Activated naive CD4-positive, alpha-beta T cell treated with anti-CD3 and anti-CD28 coated beads for 36 hours (primary cell): ENCODE measurements at regions not wholly inside any gene's neighbourhood (a gene's known extent, or its start where the extent isn't known, plus 50 kb on each side); places are given as distances from the start of the nearest gene placed in this dataset.

Experiments
- CTCF ChIA-PET: fragments of 350-600 bp; sonication (Branson Sonifier 250); formaldehyde crosslinking; loops from one replicate; lab custom pipeline; 2021; ENCODE audit warnings: antibody characterized with exemption; lab: Charles Lee
- DNase-seq: peaks from one replicate; pipeline ENCODE4 v3.0.0-alpha.2; 2020
- H3K27ac Mint-ChIP-seq: one replicate; pipeline ENCODE4 v1.8.0; 2021; ENCODE audit warnings: mild to moderate bottlenecking, mixed read lengths
- H3K27me3 Mint-ChIP-seq: one replicate; pipeline ENCODE4 v1.8.0; 2021; ENCODE audit warnings: low read depth, mixed read lengths
- H3K36me3 Mint-ChIP-seq: one replicate; pipeline ENCODE4 v1.8.0; 2021; ENCODE audit warnings: low read depth, mixed read lengths
- H3K4me1 Mint-ChIP-seq: one replicate; pipeline ENCODE4 v1.8.0; 2021; ENCODE audit warnings: low read depth, mixed read lengths
- H3K4me3 Mint-ChIP-seq: one replicate; pipeline ENCODE4 v1.8.0; 2021; ENCODE audit warnings: mild to moderate bottlenecking, moderate library complexity, mixed read lengths
- H3K9me3 Mint-ChIP-seq: one replicate; pipeline ENCODE4 v1.8.0; 2021; ENCODE audit warnings: mixed read lengths
- intact Hi-C: fragments of 100-400 bp; cut with micrococcal nuclease; formaldehyde crosslinking; loops from one replicate; pipeline ENCODE4 v1.15.1; 2023

GRCh38 chr4:19735012-19735411 lies 516.7 kb upstream of the SLIT2 start:
- Mint-ChIP-seq H3K4me1 (peaks cover 5% of the 10 kb centered on the region), H3K27ac (no peak overlapping the region), H3K36me3 (no peaks in the 10 kb centered on the region), H3K9me3 (peaks cover 7% of the 10 kb centered on the region), H3K4me3 (no peak overlapping the region), H3K27me3 (no peaks in the 10 kb centered on the region)
- CTCF ChIA-PET, result no interaction called here
- no peak for DNase-seq
- intact Hi-C loops, result no loop called here

- DNase-seq, result no peak
- H3K4me1 Mint-ChIP-seq, result peaks cover 11% of the 10 kb centered on the region
- no peak overlapping the region for H3K27ac Mint-ChIP-seq
- no peaks in the 10 kb centered on the region for H3K27me3 Mint-ChIP-seq
- H3K4me3 Mint-ChIP-seq, result no peak overlapping the region
- no peaks in the 10 kb centered on the region for H3K36me3 Mint-ChIP-seq
- CTCF ChIA-PET, result no interaction called here
- H3K9me3 Mint-ChIP-seq, result peaks cover 10% of the 10 kb centered on the region
- intact Hi-C loops, result no loop called here
Measured at GRCh38 chr4:19729886-19730651, 521.6 kb upstream of the SLIT2 start.

DNA sequence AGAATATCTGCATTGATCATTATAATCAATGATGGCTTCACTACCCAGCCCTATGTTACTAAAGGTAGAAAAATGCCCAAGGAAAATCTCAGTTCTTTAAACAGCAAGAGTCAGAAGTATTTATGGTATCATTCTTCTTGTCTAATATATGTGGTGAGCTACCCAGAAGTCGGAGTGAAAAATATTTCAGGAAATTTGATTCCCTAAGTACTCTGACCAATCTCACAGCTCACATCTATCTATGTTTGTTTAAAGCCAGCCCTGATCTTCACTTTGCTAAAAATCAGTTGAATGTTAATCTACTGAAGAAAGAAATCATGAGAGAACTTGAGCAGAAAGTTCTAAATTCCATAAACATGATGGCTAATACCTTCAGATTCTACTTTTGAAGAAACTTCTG lies 522.9 kb upstream of the SLIT2 start:
- H3K36me3 Mint-ChIP-seq, result no peaks in the 10 kb centered on the region
- H3K27ac Mint-ChIP-seq, result no peak overlapping the region
- no peak overlapping the region for H3K4me3 Mint-ChIP-seq
- intact Hi-C loops, result no loop called here
- H3K4me1 Mint-ChIP-seq, result peaks cover 11% of the 10 kb centered on the region
- H3K27me3 Mint-ChIP-seq, result no peaks in the 10 kb centered on the region
- no peak for DNase-seq
- peaks cover 10% of the 10 kb centered on the region for H3K9me3 Mint-ChIP-seq
- CTCF ChIA-PET, result no interaction called here

DNA sequence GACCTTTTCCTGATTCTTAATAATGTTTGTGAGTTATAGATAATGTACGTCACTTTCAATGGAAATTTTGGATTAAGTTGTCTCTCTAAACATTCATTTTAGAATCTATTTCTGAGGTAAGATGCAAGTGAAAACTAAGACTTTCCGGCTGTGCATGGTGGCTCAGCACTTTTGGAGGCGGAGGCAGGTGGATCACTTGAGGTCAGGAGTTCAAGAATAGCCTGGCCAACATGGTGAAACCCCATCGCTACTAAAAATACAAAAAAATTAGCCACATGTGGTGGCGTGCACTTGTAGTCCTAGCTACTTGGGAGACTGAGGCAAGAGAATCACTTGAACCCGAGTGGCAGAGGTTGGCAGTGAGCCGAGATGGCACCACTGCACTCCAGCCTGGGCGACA lies 524.6 kb upstream of the SLIT2 start:
- Mint-ChIP-seq H3K36me3 (no peaks in the 10 kb centered on the region), H3K27ac (no peak overlapping the region), H3K4me1 (peaks cover 11% of the 10 kb centered on the region), H3K9me3 (peaks cover 10% of the 10 kb centered on the region), H3K27me3 (no peaks in the 10 kb centered on the region), H3K4me3 (no peak overlapping the region)
- CTCF ChIA-PET, result no interaction called here
- DNase-seq, result no peak
- intact Hi-C loops, result no loop called here

DNA sequence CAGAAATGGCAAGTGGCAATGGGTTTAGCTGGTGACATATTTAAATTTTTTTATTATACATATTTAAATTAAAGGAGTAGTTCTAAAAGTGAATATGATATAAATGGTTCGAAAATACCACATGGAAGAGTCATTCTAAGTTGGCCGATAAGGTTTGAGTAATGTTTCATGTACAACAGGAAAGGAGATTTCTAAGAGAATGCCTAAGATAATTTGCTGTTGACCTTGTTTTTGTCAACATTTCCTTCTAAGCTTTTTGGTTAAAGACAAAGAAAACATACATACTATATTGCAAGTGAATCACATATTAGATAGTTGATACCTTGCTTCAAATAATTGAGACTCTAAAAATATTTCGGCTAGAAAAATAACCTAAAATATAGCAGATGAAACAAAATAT lies 526.6 kb upstream of the SLIT2 start:
- H3K27me3 Mint-ChIP-seq, result no peaks in the 10 kb centered on the region
- peaks cover 6% of the 10 kb centered on the region for H3K4me1 Mint-ChIP-seq
- peaks cover 6% of the 10 kb centered on the region for H3K9me3 Mint-ChIP-seq
- no peak overlapping the region for H3K27ac Mint-ChIP-seq
- no peak overlapping the region for H3K4me3 Mint-ChIP-seq
- no peaks in the 10 kb centered on the region for H3K36me3 Mint-ChIP-seq
- DNase-seq, result no peak
- intact Hi-C loops, result no loop called here
- CTCF ChIA-PET, result no interaction called here

GRCh38 chr4:19722404-19722803 lies 529.3 kb upstream of the SLIT2 start:
- CTCF ChIA-PET, result no interaction called here
- H3K27me3 Mint-ChIP-seq, result no peaks in the 10 kb centered on the region

DNA sequence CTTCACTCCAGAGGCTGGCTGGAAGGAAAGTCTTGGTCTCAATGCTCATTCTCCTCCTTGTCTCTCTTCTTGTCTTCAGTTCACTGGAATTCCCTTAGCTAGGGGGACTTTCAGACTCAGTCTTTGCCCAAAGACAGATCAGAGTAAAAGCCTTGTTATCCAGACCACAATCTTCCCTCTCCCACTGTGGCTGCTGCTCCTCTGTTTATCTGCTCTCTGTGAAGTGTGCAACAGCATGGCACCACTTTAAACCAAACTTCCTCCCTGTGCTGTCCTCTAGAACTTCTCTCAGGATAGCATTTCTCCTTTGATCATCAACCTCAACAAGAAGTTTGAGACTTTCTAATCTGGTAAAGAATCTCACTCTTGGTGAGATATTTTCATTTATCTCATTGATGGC lies 530.1 kb upstream of the SLIT2 start:
- intact Hi-C loops, result no loop called here
- H3K4me1 Mint-ChIP-seq, result no peaks in the 10 kb centered on the region
- CTCF ChIA-PET, result no interaction called here
- no peaks in the 10 kb centered on the region for H3K36me3 Mint-ChIP-seq
- no peak overlapping the region for H3K4me3 Mint-ChIP-seq
- DNase-seq, result no peak
- no peaks in the 10 kb centered on the region for H3K27me3 Mint-ChIP-seq
- H3K9me3 Mint-ChIP-seq, result peaks cover 5% of the 10 kb centered on the region
- H3K27ac Mint-ChIP-seq, result no peak overlapping the region

More at GRCh38 chr4:19722404-19722803, 529.3 kb upstream of the SLIT2 start:
- Mint-ChIP-seq H3K9me3 (peaks cover 5% of the 10 kb centered on the region), H3K4me1 (no peaks in the 10 kb centered on the region), H3K4me3 (no peak overlapping the region), H3K36me3 (no peaks in the 10 kb centered on the region), H3K27ac (no peak overlapping the region)
- no peak for DNase-seq
- intact Hi-C loops, result no loop called here

GRCh38 chr4:19720610-19721009 lies 531.1 kb upstream of the SLIT2 start:
- Mint-ChIP-seq H3K4me3 (no peak overlapping the region), H3K36me3 (no peaks in the 10 kb centered on the region), H3K27me3 (no peaks in the 10 kb centered on the region), H3K4me1 (no peaks in the 10 kb centered on the region), H3K9me3 (peaks cover 2% of the 10 kb centered on the region), H3K27ac (no peak overlapping the region)
- no peak for DNase-seq
- intact Hi-C loops, result no loop called here
- CTCF ChIA-PET, result no interaction called here

- no peaks in the 10 kb centered on the region for H3K27me3 Mint-ChIP-seq
- CTCF ChIA-PET, result no interaction called here
- no peak overlapping the region for H3K4me3 Mint-ChIP-seq
- H3K4me1 Mint-ChIP-seq, result no peaks in the 10 kb centered on the region
- DNase-seq, result no peak
- intact Hi-C loops, result no loop called here
- no peak overlapping the region for H3K27ac Mint-ChIP-seq
- no peaks in the 10 kb centered on the region for H3K36me3 Mint-ChIP-seq
- H3K9me3 Mint-ChIP-seq, result peaks cover 2% of the 10 kb centered on the region
Measured at GRCh38 chr4:19720190-19720589, 531.5 kb upstream of the SLIT2 start.

DNA sequence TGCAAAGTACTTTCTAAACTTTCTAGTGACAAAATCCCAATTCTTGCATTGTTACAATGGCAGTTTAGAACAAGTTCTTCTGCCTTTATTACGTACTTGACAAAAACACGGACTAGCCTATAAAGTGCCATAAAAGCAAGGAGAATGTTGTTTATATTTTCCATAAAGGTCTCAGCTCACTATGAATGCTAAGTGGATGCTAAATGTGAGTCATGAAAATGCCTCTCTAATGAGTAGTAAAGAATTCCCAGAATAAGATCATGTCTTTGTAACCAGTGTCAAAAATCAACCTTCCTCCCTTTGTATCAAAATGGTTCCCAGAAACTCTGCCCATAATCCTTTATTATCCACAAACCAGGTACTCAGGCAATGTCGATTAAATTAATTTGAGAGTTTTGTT lies 539.8 kb upstream of the SLIT2 start:
- CTCF ChIA-PET, result no interaction called here
- no peak overlapping the region for H3K27ac Mint-ChIP-seq
- intact Hi-C loops, result no loop called here
- no peaks in the 10 kb centered on the region for H3K27me3 Mint-ChIP-seq
- H3K4me3 Mint-ChIP-seq, result no peak overlapping the region
- no peak for DNase-seq
- no peaks in the 10 kb centered on the region for H3K4me1 Mint-ChIP-seq
- no peaks in the 10 kb centered on the region for H3K36me3 Mint-ChIP-seq
- H3K9me3 Mint-ChIP-seq, result no peaks in the 10 kb centered on the region

DNA sequence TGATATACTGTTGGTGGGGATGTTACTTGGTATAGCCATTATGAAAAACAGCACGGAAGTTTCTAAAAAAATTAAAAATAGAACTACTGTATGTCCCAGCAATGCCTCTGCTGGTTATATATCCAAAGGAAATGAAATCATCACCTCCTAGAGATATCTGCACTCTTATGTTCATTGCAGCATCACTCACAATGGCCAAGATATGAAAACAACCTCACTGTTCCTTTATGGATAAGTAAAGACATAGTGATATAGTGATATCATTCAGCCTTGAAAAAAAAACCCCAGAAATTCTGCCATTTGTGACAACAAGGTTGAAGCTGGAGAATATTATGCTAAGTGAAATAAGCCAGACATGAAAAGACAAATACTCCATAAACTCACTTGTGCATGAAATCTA lies 543.8 kb upstream of the SLIT2 start:
- intact Hi-C loops, result no loop called here
- Mint-ChIP-seq H3K9me3 (no peaks in the 10 kb centered on the region), H3K36me3 (no peaks in the 10 kb centered on the region), H3K27ac (no peak overlapping the region), H3K27me3 (no peaks in the 10 kb centered on the region), H3K4me3 (no peak overlapping the region), H3K4me1 (no peaks in the 10 kb centered on the region)
- CTCF ChIA-PET, result no interaction called here
- DNase-seq, result no peak

DNA sequence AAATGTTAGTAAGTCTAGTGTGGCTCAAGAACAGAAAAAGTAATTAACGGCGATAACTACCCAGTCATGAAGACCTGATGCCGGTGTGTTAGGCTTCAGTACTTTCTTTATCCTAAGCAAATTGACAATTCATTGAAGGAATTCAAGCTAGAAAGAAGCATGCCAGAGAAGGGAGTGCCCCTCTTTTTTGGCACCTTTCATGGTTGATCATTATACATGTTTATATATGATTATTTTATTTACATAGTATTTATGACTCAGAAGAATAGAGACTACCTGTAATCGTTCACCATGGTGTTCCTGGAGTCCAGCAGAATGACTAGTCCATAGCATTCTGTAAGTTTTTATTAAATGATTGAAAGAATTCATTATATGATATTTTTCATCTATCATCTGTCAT lies 548.3 kb upstream of the SLIT2 start:
- intact Hi-C loops, result no loop called here
- H3K27ac Mint-ChIP-seq, result no peak overlapping the region
- no peaks in the 10 kb centered on the region for H3K4me1 Mint-ChIP-seq
- CTCF ChIA-PET, result no interaction called here
- no peak overlapping the region for H3K4me3 Mint-ChIP-seq
- peaks cover 3% of the 10 kb centered on the region for H3K9me3 Mint-ChIP-seq
- no peaks in the 10 kb centered on the region for H3K36me3 Mint-ChIP-seq
- DNase-seq, result no peak
- no peaks in the 10 kb centered on the region for H3K27me3 Mint-ChIP-seq

DNA sequence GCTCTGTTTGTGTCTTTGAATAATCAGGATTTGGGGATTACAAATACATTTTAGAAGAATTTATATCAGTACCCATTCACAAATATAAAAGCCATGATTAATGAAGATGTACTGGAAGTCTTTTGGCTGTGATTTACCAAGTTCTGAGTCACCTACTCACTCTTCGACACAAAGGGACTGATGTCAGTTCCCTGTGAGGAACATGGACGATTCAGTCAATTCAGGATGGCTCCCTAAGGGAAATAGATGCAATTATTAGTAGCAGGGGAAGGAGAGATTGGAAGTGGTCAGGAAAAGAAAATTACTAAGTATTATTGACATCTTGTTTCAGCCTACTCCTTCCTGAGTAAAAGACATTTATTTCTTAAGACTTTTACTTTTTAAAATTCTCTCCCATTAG lies 550.7 kb upstream of the SLIT2 start:
- no peak for DNase-seq
- Mint-ChIP-seq H3K36me3 (no peaks in the 10 kb centered on the region), H3K27ac (no peak overlapping the region), H3K27me3 (no peaks in the 10 kb centered on the region), H3K9me3 (peaks cover 5% of the 10 kb centered on the region), H3K4me3 (no peak overlapping the region), H3K4me1 (no peaks in the 10 kb centered on the region)
- intact Hi-C loops, result no loop called here
- CTCF ChIA-PET, result no interaction called here
